ENCODE measurements at regions not wholly inside any gene's neighbourhood (a gene's known extent, or its start where the extent isn't known, plus 50 kb on each side); places are given as distances from the start of the nearest gene placed in this dataset.

- no peak for DNase-seq (ENCODE audit: low spot score)
- no peak for TF ChIP-seq CTCF (IDR thresholded peaks at IDR 0.05; ENCODE audit: extremely low read depth, insufficient read depth, missing control alignments)
- in situ Hi-C loops (cut with MboI; ENCODE audit: low pct_unique_long_range_greater_than_20kb, low sequenced_read_pairs, unreplicated experiment): loop anchor here (25.0 kb wide), 1 partner anchor 644 kb away; no protein-coding TSS in a partner anchor
These were observed 285.8 kb downstream of the CAAP1 start for GRCh38 chr9:26606756-26607155.

GRCh38 chr9:26605367-26605766 is 287.2 kb downstream of the CAAP1 start:
- DNase-seq (ENCODE audit: low spot score): no peak
- TF ChIP-seq CTCF (IDR thresholded peaks at IDR 0.05; ENCODE audit: extremely low read depth, insufficient read depth, missing control alignments): no peak
- in situ Hi-C loops (cut with MboI; ENCODE audit: low pct_unique_long_range_greater_than_20kb, low sequenced_read_pairs, unreplicated experiment): loop anchor here (25.0 kb wide), 1 partner anchor 643 kb away; no protein-coding TSS in a partner anchor

- in situ Hi-C loops (cut with MboI; ENCODE audit: low pct_unique_long_range_greater_than_20kb, low sequenced_read_pairs, unreplicated experiment): loop anchor here (25.0 kb wide), 1 partner anchor 642 kb away; no protein-coding TSS in a partner anchor
- no peak for DNase-seq (ENCODE audit: low spot score)
- no peak for TF ChIP-seq CTCF (IDR thresholded peaks at IDR 0.05; ENCODE audit: extremely low read depth, insufficient read depth, missing control alignments)
These were observed 288.4 kb downstream of the CAAP1 start for GRCh38 chr9:26604076-26604662.

- no peak for TF ChIP-seq CTCF (IDR thresholded peaks at IDR 0.05; ENCODE audit: extremely low read depth, insufficient read depth, missing control alignments)
- in situ Hi-C loops (cut with MboI; ENCODE audit: low pct_unique_long_range_greater_than_20kb, low sequenced_read_pairs, unreplicated experiment): loop anchor here (25.0 kb wide), 1 partner anchor 641 kb away; no protein-coding TSS in a partner anchor
- no peak for DNase-seq (ENCODE audit: low spot score)
These were observed 289.0 kb downstream of the CAAP1 start for GRCh38 chr9:26603617-26604016.

GRCh38 chr9:26597542-26598149 is 295.0 kb downstream of the CAAP1 start:
- DNase-seq (ENCODE audit: low spot score): no peak
- in situ Hi-C loops (cut with MboI; ENCODE audit: low pct_unique_long_range_greater_than_20kb, low sequenced_read_pairs, unreplicated experiment): no loop called here
- TF ChIP-seq CTCF (IDR thresholded peaks at IDR 0.05; ENCODE audit: extremely low read depth, insufficient read depth, missing control alignments): no peak

- in situ Hi-C loops (cut with MboI; ENCODE audit: low pct_unique_long_range_greater_than_20kb, low sequenced_read_pairs, unreplicated experiment): no loop called here
- DNase-seq (ENCODE audit: low spot score): no peak
- no peak for TF ChIP-seq CTCF (IDR thresholded peaks at IDR 0.05; ENCODE audit: extremely low read depth, insufficient read depth, missing control alignments)
These were observed 313.5 kb downstream of the CAAP1 start for GRCh38 chr9:26579056-26579455.

All from GM13977 (cell line).